ENCODE measurements at regions not wholly inside any gene's neighbourhood (a gene's known extent, or its start where the extent isn't known, plus 50 kb on each side); places are given as distances from the start of the nearest gene placed in this dataset.
"Not testable (repeated sequence)": the region's sequence is repeated elsewhere in the genome, so short reads cannot be mapped to it uniquely, and the experiment has no call there.

DNA sequence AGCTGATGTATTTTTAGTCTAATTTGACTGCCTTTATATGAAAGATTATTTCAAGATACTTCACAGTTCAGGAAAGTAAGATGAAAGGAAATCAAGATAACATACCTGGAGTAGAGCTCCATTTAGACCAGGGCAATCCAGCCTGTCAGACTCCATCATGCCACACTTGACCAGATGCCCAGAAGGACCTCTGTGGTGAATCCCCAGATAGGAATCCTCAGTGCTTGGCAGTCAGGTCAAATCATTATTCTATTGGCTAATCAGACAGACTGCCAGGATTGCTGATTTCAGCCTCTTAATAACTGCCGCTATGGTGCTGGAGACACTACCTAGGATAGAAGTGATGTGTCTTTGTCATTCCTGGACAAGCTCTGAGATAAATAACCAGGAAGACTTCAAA lies 404.2 kb downstream of the STK39 start:
- DNase-seq = no peak

DNA sequence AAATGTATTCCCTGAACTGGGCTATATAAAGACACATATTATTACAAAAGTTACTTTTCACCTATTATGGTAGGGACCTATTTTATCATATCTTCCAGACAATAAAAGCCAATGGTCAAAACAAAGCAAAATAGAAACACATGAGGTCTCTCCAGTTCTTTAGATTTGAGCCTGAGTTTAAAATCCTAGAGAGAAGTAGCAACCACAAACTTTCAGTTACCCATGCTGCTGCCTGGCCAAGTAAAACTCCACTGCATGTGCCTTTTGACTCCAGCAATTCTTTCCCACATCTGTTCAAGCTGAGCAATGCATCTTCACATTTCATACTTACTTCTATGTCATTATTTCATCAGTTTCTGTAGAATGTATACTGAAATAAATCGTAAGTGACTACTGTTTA lies 405.3 kb downstream of the STK39 start:
- no peak for DNase-seq

DNA sequence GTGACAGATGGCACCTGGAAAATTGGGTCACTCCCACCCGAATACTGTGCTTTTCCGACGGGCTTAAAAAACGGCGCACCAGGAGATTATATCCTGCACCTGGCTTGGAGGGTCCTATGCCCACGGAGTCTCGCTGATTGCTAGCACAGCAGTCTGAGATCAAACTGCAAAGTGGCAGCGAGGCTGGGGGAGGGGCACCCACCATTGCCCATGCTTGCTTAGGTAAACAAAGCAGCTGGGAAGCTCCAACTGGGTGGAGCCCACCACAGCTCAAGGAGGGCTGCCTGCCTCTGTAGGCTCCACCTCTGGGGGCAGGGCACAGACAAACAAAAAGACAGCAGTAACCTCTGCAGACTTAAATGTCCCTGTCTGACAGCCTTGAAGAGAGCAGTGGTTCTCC lies 412.1 kb downstream of the STK39 start:
- DNase-seq = not testable (repeated sequence)

DNA sequence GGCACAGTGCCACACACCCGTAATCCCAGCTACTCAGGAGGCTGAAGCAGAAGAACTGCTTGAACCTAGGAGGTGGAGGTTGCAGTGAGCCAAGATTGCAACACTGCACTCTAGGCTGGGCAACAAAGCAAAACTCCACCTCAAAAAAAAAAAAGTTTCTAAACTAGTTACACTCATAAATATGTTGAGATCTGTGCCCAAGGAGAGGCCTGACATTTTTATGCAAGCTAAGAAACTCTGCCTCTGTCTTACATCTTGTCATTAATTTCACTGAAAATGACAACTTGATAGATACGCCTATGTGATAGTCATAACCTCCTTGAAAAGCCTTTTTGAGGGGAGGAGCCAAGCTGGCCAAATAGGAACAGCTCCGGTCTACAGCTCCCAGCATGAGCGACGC lies 412.7 kb downstream of the STK39 start:
- no peak for DNase-seq

DNA sequence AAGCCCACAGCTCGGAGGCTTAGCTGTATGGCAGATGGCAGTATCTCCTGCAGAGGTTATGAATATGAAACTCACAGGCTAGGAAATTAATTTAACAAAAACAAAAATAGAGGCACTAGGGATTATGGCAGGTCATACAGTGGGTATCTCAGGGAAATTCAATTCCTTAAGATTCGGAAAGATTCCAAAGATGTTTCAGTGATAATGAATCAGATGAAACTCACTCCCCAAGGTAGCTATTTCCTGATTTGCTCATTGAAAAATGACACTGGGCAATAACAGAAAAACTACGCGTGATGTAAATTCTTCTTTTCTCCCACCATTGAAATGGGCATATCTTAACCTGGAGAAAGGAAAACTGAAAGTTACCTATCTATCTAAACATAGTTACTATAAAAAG lies 414.1 kb downstream of the STK39 start:
- DNase-seq = no peak

DNA sequence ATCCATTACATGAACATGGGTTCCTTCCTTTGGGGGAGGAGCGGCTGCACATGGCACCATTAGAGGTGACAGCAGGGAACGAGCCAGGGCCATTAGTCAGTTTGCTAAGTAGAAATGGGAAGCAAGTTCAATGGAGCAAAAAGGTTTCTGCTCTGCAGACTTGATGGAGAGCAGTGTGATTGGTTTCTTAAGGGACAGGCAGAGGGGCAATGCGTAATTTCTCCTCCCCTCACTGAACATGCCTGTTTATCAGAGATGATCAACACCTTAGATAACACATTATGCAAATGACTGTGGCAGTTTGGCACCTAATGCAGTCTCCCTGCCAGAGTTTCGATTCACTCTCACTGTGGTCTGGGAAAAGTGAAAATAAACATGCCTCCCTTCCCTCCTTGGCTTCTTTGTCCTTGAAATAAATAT lies 414.5 kb downstream of the STK39 start:
- DNase-seq = no peak

DNA sequence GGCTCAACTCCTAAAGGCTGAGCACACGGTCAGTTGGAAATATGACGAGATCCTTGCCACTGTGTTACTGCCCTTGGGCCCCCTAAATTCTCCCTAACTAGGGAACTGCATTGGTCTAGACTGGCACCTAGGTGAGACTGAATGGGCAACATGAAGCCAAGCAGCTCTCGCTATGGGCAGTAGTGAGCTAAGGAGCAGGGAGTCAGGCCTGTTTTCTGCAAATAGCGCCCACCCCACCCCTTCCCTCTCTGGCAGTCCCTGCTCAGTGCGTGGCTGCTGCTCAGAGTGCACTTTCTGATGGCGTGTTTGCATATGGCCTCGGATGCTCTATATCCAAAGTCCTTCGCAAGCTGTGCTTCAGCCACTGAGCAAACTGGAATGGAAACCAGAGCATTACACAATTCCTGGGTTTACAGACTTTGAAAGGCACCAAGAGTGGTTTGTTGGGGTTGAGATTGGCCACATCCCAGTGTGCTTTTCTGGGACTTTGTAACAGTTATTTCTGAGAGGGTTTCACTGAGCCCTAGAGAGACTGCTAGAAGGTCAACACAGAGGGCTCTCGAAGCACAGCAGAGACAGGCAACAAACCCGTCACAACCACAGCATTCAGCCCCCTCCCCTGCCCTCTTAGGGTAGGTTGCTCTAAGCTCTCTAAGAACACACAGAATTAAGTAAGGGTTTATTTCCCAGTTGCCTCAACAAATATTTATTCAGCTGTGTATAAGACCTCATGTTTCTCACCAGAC lies 419.9 kb downstream of the STK39 start:
- no peak for DNase-seq

DNA sequence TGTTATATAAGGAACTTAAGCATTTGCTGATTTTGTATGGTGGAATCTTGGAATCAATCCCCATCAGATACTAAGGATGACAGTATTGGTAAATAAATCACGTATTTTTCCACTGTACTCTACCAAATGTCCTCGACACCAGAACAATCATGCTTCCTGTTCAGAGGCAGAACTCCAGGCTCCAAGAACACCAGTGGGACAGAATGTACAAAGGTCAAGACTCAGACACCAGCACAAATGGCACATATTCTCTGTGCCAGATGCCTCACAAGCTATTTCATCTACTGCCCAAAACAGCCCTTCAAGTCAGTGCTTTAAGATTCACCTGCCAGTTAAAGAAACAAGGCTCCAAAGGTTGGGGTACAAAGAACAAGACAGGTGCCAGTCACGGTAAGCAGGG lies 420.5 kb downstream of the STK39 start:
- no peak for DNase-seq

DNA sequence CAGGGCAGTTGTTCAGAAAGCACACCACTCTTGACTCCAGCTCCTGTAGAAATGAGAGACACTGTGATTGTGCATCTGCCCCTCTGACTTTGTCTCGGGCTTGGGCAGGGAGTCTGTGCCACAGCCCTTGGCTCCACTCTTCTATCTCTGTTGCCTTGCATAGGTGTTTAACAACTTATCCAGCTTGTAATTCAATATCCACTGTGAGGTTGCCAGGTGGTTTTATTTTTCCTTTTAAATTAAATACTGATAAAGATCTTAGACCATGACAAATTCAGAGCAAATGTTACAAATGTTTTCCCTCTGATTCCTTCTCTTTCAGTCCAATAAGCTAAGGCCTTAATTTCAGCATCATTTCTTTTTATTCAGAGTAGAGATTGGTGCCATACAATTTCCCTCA lies 421.7 kb downstream of the STK39 start:
- DNase-seq = no peak

DNA sequence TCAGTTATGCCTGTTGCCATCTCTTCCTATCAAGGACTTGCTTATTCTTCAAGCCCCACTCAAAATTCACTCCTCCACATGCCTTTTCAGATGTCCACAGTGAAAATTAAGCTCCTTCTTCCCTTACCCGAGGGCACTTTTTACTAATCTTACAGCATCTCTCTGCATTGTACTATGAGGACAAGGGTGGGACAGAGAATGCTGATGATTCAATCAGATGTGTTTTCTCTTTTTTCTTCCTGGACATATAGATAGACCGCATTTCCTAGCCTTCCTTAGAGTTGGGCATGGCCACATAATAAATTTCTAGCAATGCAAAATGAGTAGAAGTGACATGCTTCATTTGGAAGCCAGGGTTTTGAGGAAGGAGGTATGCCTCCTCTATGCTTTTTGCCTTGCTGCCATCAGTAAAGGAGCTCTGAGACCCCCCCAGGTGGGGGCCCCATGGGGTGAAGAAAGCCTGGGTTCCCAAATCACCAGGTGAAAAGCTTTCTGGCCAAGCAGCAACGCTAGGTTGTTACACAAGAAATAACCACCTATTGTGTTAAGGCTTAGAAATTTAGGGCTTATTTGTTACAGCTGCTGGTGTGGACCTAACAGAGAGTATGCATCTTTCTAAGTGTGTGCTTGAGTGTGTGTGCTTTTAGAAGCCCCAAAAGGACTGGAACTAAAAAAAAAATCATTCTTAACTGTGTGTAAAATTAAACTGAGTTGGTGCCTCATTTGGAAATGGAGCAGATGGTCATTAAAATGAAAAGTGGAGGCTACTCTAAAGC lies 424.5 kb downstream of the STK39 start:
- DNase-seq = no peak

DNA sequence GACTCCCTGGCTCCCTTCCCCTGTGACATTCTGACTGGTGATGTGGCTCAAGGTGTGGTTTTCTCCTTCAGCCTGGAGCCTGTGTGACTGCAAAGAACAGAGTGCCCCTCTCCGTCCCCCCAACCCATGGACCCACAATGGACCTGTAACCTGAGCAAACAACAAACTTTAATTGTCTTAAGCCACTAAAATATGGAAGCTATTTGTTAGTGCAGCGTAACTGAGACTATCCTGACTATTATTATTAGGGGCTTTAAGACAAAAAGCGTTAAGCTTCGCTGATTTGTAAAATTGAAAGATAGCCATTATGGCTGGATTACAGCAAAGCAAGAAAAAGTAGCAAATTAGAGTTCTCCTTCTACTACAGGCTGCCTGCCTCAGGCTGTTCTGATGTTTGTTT lies 426.9 kb downstream of the STK39 start:
- no peak for DNase-seq

DNA sequence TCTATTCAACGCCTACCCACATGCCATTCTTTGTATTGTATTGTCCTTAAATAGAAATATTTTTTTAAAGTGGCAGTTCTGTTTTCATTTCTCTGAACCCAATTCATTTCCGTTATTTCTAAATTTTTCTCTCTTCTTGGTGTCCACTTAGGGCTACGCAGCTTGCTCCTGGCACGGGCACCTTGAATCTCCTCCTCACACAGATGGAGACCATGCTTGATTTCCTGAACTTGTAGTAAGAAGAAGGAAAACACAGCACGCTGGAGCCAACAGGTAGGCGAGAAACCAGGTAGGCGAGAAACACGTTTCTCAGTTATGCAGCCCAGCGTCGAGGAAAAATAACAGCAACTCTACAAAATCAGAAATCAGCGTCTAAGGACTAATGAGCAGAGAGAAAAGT lies 428.9 kb downstream of the STK39 start:
- DNase-seq = no peak

DNA sequence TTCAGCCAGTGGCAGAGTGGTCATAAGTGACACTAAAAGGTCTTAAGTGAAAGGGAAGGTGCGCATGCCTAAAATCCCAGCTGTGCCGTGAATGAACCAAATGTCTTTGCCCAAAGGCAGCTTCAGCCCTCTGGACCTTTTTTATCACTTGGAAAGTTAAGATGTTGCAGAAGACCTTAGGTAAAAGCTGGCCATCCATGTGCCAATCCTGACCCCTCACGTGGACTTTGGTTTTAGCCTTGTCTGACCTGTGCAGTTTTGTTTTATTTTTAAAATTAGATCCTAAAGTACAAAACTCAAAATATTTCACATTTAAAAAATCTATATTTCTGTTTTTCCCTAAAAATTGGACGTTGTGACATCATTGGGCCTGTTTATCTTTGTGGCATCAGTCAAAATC lies 429.5 kb downstream of the STK39 start:
- DNase-seq = no peak

DNA sequence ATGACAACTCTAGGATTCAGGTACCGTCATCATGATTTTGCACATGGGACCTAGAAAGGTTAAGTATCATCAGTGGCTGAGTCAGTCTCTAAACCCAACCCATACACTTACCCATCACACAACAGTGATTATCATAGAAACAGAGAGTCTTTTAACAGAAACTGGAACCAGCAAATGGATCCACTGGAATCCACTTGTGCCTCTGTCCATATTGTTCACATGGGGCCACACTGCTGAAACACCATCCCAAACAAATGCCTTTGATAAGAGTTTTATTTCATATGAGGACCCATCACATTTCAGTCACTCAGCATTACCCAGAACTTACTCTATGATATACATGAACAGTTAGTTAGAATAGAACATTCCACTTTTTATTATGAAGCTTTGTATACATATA lies 430.0 kb downstream of the STK39 start:
- DNase-seq = no peak

DNA sequence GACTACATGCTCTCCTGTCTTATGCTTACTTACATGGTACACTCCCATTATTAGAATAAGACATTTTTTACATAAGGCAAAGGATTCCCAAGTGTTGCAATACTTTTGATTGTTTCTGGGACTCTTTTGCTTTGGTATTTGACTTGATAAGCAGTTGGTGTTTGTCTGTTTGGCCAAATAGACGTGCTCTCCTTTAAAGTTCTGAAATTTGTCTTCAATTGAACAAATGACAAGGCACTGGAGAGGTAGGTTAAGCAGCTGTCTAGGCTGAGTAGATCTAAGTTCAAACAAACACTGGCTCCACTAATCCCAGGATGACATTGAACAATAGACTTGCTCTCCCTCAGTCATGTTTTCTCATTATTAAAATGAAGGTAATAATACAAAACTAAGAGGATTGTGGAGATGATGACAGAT lies 430.5 kb downstream of the STK39 start:
- DNase-seq = no peak

DNA sequence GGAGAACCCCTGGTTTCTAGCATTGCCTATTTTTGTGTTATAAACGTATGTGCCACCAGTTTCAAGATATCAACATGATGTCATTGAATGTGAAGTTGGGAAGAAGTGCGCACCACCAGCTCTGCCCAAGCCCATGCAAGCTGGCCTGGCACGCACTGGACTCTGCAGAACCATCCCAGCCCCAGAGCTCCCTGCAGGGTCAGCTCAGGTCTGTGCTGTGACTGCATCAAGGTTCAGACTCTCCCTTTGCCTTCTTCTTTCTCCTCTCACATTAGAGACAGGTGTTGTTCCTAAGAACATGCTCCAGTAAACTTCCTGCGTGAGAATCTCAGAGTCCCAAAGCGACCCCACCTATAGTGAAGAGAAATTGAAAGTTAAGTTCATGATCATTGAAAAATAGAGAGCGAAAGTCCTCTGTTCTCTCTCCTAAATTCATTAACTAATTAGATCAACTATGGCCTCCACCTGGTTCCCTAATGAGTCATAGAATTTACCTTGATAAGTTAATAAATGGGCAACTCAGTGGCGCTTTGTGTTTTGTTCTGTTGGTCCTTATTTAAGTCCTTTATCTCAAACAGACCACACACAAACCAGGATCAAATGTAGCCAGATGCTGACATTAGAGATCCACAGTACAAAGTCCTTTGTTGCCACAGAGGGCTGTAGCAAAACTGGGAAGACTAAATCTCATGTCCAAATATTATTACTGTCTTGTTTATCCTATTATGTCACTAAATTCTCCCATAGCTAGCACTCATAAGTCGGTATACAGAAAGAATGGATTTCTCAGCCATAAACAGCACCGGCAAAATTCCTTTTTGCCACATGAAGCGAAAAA lies 432.3 kb downstream of the STK39 start:
- DNase-seq = no peak

DNA sequence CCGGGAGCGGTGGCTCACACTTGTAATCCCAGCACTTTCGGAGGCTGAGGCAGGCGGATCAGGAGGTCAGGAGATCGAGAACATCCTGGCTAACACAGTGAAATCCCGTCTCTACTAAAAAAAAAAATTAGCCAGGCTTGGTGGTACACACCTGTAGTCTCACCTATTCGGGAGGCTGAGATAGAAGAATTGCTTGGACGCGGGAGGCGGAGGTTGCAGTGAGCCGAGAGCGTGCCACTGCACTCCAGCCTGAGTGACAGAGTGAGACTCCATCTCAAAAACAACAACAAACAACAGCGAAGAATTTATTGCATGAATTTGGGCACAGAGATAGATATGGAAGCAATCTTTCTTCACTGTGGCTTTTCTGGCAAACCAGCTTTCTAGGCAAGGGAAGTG lies 432.9 kb downstream of the STK39 start:
- not testable (repeated sequence) for DNase-seq

DNA sequence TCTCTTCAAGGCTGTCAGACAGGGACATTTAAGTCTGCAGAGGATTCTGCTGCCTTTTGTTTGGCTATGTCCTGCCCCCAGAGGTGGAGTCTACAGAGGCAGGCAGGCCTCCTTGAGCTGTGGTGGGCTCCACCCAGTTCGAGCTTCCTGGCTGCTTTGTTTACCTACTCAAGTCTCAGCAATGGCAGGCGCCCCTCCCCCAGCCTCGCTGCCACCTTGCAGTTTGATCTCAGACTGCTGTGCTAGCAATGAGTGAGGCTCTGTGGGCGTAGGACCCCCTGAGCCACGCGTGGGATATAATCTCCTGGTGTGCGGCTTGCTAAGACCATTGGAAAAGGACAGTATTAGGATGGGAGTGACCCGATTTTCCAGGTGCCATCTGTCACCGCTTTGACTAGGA lies 437.6 kb downstream of the STK39 start:
- not testable (repeated sequence) for DNase-seq

DNA sequence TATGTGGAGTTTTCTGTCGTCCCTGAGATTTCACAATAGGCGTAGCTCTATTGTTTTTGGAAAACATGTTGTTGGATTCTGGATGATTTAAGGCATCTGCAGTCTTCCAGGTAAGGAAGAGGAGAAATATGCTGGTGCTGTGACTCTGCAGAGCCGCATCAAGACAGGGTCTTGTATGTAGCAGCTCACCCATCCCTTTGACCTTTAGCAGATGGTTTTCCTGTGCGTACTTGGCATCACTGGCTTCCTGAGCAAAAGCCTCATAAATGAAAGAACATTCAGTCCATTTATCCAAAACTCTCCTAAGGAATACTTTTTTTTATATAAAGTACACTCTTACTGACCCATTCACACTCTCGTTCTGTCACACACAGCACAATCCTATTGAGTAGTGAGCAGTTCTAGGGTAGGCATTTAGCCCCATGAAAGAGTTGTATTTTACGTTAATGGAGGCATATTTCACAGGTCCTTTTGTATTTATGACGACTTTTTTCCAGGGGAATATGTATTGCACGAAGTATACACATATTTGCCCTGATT lies 443.9 kb downstream of the STK39 start:
- DNase-seq = no peak

DNA sequence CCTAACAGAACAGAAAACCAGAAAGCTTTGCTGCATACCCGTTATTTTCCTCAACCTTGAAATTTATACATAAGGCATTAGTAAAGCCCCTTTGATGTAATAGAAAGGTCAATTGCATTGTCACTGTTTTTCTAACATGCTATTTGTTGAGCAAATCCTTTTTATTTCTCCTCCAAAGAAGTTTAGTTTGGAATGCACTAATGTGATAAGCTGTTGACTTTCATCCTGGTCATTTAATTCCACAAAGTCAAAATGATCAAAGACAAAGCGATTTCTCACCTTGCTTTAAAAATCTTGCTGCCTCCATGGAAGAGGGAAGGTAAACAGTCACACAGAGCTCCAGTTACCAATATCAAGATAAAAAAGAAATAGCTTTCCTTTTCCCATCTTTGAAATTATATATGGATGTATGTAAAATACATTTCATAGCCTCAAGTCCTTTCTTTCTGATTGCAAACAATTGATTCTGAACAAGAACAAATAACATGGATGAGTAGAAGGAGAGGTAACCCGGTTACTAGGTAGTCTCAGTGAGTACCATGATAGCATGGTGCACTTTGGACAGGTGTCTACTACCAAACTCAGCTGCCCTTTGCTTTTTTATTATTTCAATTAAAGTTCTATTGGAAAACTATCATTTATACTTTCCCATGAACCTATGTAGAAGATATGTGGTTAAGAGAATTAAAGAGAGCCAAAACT lies 452.7 kb downstream of the STK39 start:
- DNase-seq = no peak

DNA sequence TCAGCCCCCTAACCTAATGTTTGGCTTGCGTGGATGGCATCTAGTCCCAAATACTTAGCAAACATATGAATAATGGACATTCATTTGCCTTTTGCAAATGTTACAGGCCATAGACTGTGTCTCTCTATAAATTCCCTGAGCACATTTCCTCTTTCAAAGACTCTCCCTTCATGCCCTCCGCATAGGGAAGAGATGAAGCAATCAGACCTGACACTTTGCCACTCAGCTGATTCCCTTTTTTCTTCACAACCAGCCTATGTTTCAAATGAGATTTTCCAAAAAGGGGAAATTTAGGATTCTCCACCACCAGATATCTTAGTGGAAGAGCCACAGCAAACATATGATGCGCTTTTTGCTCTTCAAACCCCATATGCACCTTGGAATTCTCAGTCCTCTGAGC lies 453.7 kb downstream of the STK39 start:
- no peak for DNase-seq

DNA sequence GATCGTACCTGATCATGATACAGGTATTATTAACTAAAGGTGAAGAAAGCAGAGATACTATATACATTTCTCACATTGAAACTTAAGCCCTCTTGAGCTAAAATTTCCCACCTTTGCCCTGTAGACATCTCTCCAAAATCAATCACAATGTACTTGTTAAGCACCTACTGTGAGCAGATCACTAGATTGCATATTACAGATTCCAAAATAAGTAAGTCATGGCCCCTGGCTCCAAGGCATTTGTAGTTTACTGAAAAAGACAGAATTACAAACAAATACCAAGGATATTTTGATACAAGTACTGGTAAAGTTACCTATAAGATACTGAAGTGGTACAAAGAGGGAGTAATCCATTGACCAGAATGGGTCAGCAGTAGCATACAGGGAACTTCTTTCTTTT lies 455.3 kb downstream of the STK39 start:
- no peak for DNase-seq
